ENCODE measurements at regions not wholly inside any gene's neighbourhood (a gene's known extent, or its start where the extent isn't known, plus 50 kb on each side); places are given as distances from the start of the nearest gene placed in this dataset.

DNA sequence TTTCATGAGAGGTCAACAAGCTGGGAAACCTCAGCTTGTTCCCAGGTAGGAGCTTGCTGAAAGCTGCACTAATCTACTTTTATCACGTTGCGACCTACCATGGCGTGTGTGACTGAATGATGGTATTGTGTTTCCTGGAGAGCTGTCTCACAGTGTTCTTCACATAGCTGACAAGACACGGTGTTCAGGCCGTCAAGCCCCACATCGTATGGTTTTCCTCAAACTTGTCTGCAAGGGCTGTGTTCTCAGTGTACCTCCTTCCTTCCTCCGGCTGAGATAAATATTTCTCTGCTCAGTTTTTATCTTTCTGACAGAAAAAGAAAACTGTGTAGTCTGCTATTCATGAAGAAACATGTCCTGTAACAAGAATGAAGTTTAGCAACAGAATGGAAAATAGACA lies 244.8 kb downstream of the DCDC2C start:
- no peak overlapping the region for H3K4me3 ChIP-seq
- no peaks in the 10 kb centered on the region for H3K36me3 ChIP-seq
- no peak for DNase-seq (ENCODE audit: low read depth in 1 of 2, low spot score in 2 of 2)
- no peaks in the 10 kb centered on the region for H3K27me3 ChIP-seq (replicated peaks)
- no peaks in the 10 kb centered on the region for H3K4me1 ChIP-seq (replicated peaks)
- no peak overlapping the region for H3K27ac ChIP-seq
- H3K9me3 ChIP-seq (replicated peaks) = peaks cover 3% of the 10 kb centered on the region; the same call in 1 of the 2 replicates

DNA sequence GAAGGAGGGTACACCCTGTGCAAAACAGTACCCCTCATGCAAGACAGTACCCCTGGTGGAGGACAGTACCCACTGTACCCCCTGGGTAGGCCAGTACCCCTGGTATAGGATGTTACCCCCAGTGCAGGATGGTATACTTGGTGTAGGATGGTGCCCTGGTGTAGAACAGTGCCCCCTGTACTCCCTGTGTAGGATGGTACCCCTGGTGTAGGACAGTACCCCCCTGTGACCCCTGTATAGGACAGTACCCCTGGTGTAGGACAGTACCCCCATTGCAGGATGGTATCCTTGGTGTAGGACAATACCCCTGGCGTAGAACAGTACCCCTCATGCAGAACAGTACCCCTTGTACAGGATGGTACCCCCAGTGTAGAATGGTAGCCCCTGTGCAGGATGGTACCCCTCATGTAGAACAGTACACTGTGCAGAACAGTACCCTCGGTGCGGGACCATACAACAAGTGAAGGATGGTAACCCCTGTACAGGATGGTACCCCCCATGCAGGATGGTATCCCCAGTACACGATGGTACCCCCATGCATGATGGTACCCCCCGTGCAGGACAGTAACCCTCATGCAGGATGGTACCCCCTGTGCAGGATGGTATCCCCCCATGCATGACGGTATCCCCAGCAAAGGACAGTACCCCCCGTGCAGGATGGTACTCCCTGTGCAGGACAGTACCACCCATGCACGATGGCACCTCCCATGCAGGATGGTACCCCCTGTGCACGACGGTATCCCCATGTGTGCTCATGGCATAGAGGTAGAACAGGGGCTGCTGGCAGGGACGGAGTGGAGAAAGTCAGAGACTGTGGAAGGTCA lies 248.0 kb downstream of the DCDC2C start:
- no peak for DNase-seq (ENCODE audit: low read depth in 1 of 2, low spot score in 2 of 2)
- Histone ChIP-seq H3K27me3 (replicated peaks) (no peaks in the 10 kb centered on the region), H3K27ac (no peak overlapping the region), H3K9me3 (replicated peaks) (peaks cover 3% of the 10 kb centered on the region; the same call in 1 of the 2 replicates), H3K36me3 (no peaks in the 10 kb centered on the region), H3K4me1 (replicated peaks) (no peaks in the 10 kb centered on the region), H3K4me3 (no peak overlapping the region)

DNA sequence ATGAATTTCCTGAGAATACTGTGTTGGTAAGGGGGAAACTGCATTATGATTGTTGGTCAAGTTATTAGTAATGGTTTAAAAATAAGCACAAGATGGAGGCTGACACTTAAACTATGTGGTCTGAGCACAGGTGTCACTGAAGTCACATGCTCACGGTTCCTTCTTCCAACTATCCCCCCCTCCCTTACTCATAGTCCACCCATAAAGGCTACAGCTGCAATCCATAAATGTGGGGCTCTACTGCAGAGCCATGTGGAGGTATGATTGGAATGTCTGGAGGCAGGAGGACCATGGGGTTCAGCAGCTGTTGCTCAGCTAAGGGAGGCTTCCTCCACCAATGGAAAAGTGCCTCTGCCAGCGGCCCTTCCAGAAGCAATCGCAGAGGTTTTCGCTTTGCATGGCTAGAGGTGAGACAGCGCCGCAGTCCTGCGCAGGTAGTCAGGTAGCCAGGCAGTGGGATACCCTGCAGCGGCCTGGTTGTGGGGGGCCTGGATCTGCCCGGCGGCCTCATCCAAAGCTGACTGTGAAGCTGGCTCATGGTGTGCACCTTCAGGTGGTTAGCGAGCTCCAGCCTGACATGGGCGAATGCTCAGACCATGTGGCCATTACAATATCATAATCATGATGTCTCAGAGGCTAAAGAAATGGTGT lies 249.6 kb downstream of the DCDC2C start:
- H3K4me3 ChIP-seq = no peak overlapping the region
- no peaks in the 10 kb centered on the region for H3K4me1 ChIP-seq (replicated peaks)
- no peaks in the 10 kb centered on the region for H3K36me3 ChIP-seq
- no peak for DNase-seq (ENCODE audit: low read depth in 1 of 2, low spot score in 2 of 2)
- H3K27ac ChIP-seq = no peak overlapping the region
- no peaks in the 10 kb centered on the region for H3K27me3 ChIP-seq (replicated peaks)
- H3K9me3 ChIP-seq (replicated peaks) = 0 out of 2 replicates have a peak, but pooled peaks cover 2% of the 10 kb centered on the region

DNA sequence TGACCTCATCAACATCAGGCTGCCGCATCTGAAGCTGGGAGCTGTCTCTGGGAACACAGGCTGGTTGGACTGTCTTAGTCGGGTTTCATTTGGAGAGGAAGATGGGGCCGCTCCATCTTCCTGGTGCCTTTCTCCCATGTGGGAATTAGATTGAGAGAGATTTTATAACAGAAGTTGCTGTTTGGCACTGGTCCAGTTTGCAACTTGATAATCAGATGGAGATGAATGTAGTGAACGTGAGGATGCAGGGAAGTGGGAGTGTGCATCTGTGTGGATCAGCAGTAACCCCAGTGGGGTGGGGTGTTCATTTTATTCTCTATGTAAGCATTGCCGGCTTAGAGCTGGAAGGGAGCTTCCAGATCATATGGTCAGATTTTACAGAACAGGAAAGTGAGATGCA lies 250.9 kb downstream of the DCDC2C start:
- no peaks in the 10 kb centered on the region for H3K4me1 ChIP-seq (replicated peaks)
- no peak for DNase-seq (ENCODE audit: low read depth in 1 of 2, low spot score in 2 of 2)
- H3K9me3 ChIP-seq (replicated peaks) = no peaks in the 10 kb centered on the region

DNA sequence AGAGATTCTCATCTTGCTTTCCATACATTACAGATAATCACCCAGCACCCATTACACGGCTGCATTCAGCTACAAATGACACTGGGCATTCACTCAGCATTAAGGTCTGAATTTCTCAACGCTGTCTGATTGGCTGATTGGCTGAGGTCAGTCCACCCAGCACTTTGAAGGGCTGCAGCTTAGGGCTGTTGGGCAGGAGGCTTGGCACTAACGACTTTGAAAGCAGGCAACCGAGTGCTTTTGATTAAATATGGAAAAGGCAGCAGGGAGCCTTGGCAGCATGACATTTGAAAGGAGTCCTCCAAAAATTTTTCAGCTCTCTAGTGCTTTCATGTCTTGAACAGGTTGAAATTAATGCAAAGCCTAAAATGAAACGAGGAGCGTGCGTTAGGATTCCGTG lies 253.0 kb downstream of the DCDC2C start:
- no peaks in the 10 kb centered on the region for H3K36me3 ChIP-seq

More for the DNA sequence above, 250.9 kb downstream of the DCDC2C start:
- no peaks in the 10 kb centered on the region for H3K27me3 ChIP-seq (replicated peaks)
- no peaks in the 10 kb centered on the region for H3K36me3 ChIP-seq
- no peak overlapping the region for H3K4me3 ChIP-seq
- no peak overlapping the region for H3K27ac ChIP-seq

DNA sequence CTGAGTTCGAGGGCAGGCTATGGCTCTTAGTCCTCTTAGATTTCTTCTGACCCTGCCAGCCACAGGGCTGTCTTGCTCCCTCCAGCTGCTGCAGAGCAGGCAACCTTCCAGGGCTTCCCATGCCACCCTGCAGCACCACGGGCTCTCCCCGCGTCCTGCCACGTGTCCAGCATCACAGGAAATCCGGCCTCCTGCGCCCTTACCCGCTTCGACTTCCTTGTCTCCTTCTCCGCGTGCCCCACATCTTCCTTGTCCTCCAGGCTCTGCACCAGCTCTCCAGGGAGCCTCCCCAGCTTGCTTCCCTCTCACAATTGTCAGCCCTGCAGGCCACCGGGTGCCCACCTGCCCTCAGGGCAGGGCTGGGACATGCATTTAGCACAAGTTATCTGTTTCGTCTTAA lies 253.5 kb downstream of the DCDC2C start:
- no peaks in the 10 kb centered on the region for H3K36me3 ChIP-seq
- no peak overlapping the region for H3K27ac ChIP-seq
- DNase-seq (ENCODE audit: low read depth in 1 of 2, low spot score in 2 of 2) = no peak
- H3K4me3 ChIP-seq = no peak overlapping the region
- no peaks in the 10 kb centered on the region for H3K27me3 ChIP-seq (replicated peaks)
- no peaks in the 10 kb centered on the region for H3K9me3 ChIP-seq (replicated peaks)
- no peaks in the 10 kb centered on the region for H3K4me1 ChIP-seq (replicated peaks)

More for the DNA sequence above, 253.0 kb downstream of the DCDC2C start:
- Histone ChIP-seq H3K4me1 (replicated peaks) (no peaks in the 10 kb centered on the region), H3K27ac (no peak overlapping the region), H3K27me3 (replicated peaks) (no peaks in the 10 kb centered on the region), H3K4me3 (no peak overlapping the region), H3K9me3 (replicated peaks) (no peaks in the 10 kb centered on the region)
- no peak for DNase-seq (ENCODE audit: low read depth in 1 of 2, low spot score in 2 of 2)

DNA sequence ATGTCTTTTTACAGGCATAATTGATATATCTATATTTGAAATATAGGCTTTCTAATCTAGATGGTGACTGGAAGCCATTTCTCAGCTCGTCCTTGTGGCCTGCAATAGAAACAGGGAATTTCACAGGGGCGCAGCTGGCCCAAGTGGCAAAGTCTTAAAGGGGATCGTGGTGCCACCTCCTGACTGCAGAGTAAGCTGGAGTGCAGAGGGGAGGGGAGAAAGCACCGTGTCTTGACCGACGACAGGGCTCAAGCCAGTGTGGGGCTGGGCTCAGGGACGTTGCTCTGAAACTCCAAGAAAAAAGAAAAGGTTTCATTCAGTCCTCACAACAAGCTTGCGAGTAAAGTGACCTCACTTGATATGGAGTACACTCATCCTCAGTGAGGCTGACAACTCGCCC lies 255.1 kb downstream of the DCDC2C start:
- H3K36me3 ChIP-seq = no peaks in the 10 kb centered on the region
- H3K4me3 ChIP-seq = no peak overlapping the region
- H3K27ac ChIP-seq = no peak overlapping the region
- H3K27me3 ChIP-seq (replicated peaks) = no peaks in the 10 kb centered on the region
- DNase-seq (ENCODE audit: low read depth in 1 of 2, low spot score in 2 of 2) = no peak
- H3K4me1 ChIP-seq (replicated peaks) = no peaks in the 10 kb centered on the region
- H3K9me3 ChIP-seq (replicated peaks) = no peaks in the 10 kb centered on the region

DNA sequence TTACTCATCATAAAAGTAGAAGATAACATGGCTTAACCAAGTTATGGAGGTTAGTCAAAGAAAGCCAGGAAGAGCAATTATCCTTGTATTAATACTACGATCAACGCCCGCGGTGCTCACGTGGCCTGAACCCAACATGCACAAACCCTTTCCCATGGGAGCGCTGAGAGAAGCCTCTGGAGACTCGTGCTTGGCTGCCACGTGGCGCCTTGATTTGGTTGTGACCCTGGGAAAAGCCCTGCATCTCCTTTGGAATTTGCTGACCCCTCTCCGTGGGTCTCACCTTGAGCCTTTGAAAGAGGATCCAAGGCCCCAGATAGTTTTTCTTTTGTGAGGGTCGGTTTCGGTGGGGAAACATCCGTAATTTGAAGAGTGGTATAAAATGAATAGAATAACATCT lies 255.6 kb downstream of the DCDC2C start:
- no peaks in the 10 kb centered on the region for H3K36me3 ChIP-seq
- no peak overlapping the region for H3K27ac ChIP-seq
- H3K27me3 ChIP-seq (replicated peaks) = no peaks in the 10 kb centered on the region
- no peak overlapping the region for H3K4me3 ChIP-seq
- no peaks in the 10 kb centered on the region for H3K9me3 ChIP-seq (replicated peaks)
- no peak for DNase-seq (ENCODE audit: low read depth in 1 of 2, low spot score in 2 of 2)
- no peaks in the 10 kb centered on the region for H3K4me1 ChIP-seq (replicated peaks)

DNA sequence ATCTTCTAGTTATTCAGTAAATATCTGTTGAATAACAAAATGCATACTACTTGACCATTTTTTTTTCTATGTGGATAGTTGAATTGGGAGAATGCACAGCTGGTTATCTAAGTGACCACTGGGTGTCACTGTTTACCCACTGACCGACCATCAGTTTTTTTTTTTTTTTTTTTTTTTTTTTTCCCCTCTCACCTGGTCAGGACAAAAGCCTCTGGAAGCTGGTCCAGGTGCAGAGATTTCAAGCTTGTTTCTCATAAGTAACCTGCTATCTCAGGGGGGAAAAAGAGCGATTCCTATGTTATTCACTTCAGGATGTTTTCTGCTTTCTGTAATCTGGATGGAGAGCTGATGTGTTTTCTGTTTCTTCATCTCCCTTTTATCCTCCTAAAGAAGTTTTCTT lies 256.0 kb downstream of the DCDC2C start:
- no peaks in the 10 kb centered on the region for H3K27me3 ChIP-seq (replicated peaks)
- H3K27ac ChIP-seq = no peak overlapping the region
- H3K4me1 ChIP-seq (replicated peaks) = no peaks in the 10 kb centered on the region
- DNase-seq (ENCODE audit: low read depth in 1 of 2, low spot score in 2 of 2) = peak in 1 of 2 experiments; percentile 11
- H3K4me3 ChIP-seq = no peak overlapping the region
- no peaks in the 10 kb centered on the region for H3K9me3 ChIP-seq (replicated peaks)
- no peaks in the 10 kb centered on the region for H3K36me3 ChIP-seq

DNA sequence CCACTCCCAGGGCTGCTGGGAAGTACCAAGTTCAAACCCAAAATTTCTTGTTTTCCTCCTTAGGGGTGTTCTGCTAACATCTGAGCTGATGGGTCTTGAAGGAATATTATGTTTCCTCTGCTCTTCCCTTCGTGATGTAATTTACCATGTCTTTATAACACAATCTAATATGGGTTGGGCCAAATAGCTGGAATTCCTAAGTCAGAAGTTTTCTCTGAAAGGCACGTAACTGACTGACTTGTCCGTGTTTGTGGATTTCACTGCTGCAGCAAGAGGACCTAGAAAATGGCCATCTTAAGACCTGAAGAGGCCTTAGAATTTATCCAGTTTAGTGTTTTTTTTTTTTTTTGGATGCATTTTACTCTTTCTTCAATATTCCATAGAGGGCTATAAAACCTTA lies 256.7 kb downstream of the DCDC2C start:
- H3K4me3 ChIP-seq = no peak overlapping the region
- no peaks in the 10 kb centered on the region for H3K27me3 ChIP-seq (replicated peaks)
- H3K36me3 ChIP-seq = no peaks in the 10 kb centered on the region
- DNase-seq (ENCODE audit: low read depth in 1 of 2, low spot score in 2 of 2) = no peak
- no peaks in the 10 kb centered on the region for H3K4me1 ChIP-seq (replicated peaks)
- no peak overlapping the region for H3K27ac ChIP-seq
- no peaks in the 10 kb centered on the region for H3K9me3 ChIP-seq (replicated peaks)

DNA sequence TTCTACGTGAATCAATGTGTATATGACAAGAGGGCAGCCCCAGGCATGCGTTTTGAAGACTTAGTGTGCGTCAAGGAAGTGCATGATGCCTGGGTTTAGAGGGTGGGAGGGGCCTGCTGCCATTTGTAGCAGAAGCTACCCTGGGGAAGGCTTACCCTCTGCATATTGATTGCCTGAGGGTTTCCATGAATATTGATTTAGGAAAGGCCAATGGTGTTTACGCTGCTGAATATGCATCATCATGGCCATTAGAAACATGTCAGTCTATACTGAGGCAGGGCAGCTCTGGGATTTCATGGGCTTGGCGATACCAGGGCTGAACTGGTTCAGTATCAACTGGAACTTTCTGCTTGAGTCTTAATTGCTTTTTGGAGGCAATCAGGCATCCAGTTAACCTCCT lies 259.3 kb downstream of the DCDC2C start:
- no peaks in the 10 kb centered on the region for H3K36me3 ChIP-seq
- no peak for DNase-seq (ENCODE audit: low read depth in 1 of 2, low spot score in 2 of 2)
- H3K27ac ChIP-seq = no peak overlapping the region
- H3K9me3 ChIP-seq (replicated peaks) = peaks cover 2% of the 10 kb centered on the region; the same call in 1 of the 2 replicates
- no peaks in the 10 kb centered on the region for H3K4me1 ChIP-seq (replicated peaks)
- no peak overlapping the region for H3K4me3 ChIP-seq
- H3K27me3 ChIP-seq (replicated peaks) = no peaks in the 10 kb centered on the region

DNA sequence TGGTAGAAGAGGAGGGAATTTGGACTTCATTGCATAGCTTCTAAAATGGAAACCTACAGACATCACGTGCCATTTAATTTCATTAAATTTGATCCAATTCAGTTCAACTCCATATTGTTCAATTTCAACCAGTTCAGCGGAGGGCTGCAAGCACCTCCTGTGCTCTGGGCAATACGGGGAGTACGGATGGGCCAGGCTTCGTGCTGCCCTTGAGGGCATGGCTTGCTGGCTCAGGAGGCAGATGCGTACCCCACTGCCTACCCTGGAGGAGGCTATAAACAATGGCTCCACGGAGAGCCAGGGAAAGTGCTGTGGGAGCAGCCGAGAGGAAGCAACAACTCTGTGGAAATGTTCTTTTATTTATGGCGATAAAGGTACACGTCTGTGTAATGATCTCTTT lies 261.8 kb downstream of the DCDC2C start:
- no peak overlapping the region for H3K4me3 ChIP-seq
- H3K27ac ChIP-seq = no peak overlapping the region
- H3K9me3 ChIP-seq (replicated peaks) = peaks cover 2% of the 10 kb centered on the region; the same call in 1 of the 2 replicates
- no peak for DNase-seq (ENCODE audit: low read depth in 1 of 2, low spot score in 2 of 2)
- H3K27me3 ChIP-seq (replicated peaks) = no peaks in the 10 kb centered on the region
- no peaks in the 10 kb centered on the region for H3K36me3 ChIP-seq
- no peaks in the 10 kb centered on the region for H3K4me1 ChIP-seq (replicated peaks)

DNA sequence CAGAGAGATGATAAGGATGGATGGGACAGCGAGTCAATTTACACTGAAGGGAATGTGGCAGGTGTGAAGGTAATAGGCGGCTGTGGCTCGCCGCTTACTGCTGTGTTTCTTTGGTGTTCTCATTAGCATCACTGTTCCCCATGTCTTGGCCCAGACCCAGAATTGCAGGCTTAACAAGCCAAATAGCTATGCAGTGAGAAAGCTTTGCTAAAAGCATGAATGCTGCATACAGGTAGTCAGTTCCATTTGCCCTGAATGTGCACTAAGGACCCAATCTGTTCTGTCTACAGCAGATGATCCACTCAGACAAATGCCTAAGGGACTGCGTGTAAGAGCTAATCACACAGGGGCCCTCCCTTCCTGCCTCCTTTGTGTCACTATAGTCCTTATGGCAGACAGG lies 262.6 kb downstream of the DCDC2C start:
- Histone ChIP-seq H3K27ac (no peak overlapping the region), H3K9me3 (replicated peaks) (peaks cover 2% of the 10 kb centered on the region; the same call in 1 of the 2 replicates), H3K4me1 (replicated peaks) (no peaks in the 10 kb centered on the region), H3K36me3 (no peaks in the 10 kb centered on the region), H3K4me3 (no peak overlapping the region), H3K27me3 (replicated peaks) (no peaks in the 10 kb centered on the region)
- no peak for DNase-seq (ENCODE audit: low read depth in 1 of 2, low spot score in 2 of 2)

DNA sequence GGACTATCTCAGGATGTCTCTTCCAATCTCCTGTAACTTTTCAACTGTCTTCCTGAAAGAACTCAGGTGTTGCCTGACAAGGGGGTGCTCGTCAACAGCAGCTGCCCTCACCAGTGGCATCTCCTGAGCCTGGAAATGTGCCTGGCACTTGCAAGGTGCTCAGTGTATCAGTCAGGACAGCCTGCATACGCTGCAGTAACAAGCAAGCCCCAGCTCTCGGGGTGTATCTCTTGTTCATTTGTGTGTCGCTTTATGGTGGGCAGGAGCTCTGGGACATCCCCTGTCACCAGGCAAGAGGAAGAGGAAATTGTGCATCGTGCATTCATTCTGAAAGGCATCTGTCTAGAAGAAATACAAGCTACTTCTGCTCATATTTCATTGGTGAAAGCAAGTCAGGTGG lies 263.1 kb downstream of the DCDC2C start:
- DNase-seq (ENCODE audit: low read depth in 1 of 2, low spot score in 2 of 2) = no peak
- H3K9me3 ChIP-seq (replicated peaks) = peaks cover 5% of the 10 kb centered on the region
- no peak overlapping the region for H3K4me3 ChIP-seq
- no peaks in the 10 kb centered on the region for H3K4me1 ChIP-seq (replicated peaks)
- no peaks in the 10 kb centered on the region for H3K27me3 ChIP-seq (replicated peaks)
- H3K36me3 ChIP-seq = no peaks in the 10 kb centered on the region
- H3K27ac ChIP-seq = no peak overlapping the region

All from SJSA1 (cell line).